Thoracic aorta (tissue), 2 donors: ENCODE measurements at regions not wholly inside any gene's neighbourhood (a gene's known extent, or its start where the extent isn't known, plus 50 kb on each side); places are given as distances from the start of the nearest gene placed in this dataset.

Experiments
- ATAC-seq: fragments of 150-250 bp; one replicate; pipeline ENCODE4 v1.8.0; 2017; ENCODE audit warnings: low read depth; ENCODE audit not compliant: insufficient number of reproducible peaks, low FRiP score
- DNase-seq: peaks from one replicate; pipeline ENCODE4 v3.0.0-alpha.2; 2020; ENCODE audit warnings: low spot score
- H3K27ac ChIP-seq, 2 donors: fragments of 200-600 bp; sonication (generic); 1 replicate in 1 of 2; 2 replicates in 1 of 2; pipeline ENCODE4 v1.5.1; 2016; ENCODE audit warnings: mild to moderate bottlenecking in 2 of 2, moderate library complexity in 2 of 2
- H3K27me3 ChIP-seq: fragments of 200-600 bp; sonication (generic); replicated peaks from 2 replicates; pipeline ENCODE4 v1.6.0; 2016; ENCODE audit warnings: mild to moderate bottlenecking; ENCODE audit not compliant: insufficient read depth
- H3K36me3 ChIP-seq: fragments of 200-600 bp; sonication (generic); one replicate; pipeline ENCODE4 v1.5.1; 2016
- H3K4me1 ChIP-seq, 2 donors: fragments of 200-600 bp; sonication (generic); 1 replicate in 1 of 2; 2 replicates in 1 of 2; pipeline versions ENCODE4 v1.5.1 to v1.6.0; 2016; ENCODE audit warnings: low read depth in 2 of 2, mild to moderate bottlenecking in 1 of 2; ENCODE audit not compliant: control insufficient read depth in 1 of 2
- H3K4me3 ChIP-seq: fragments of 200-600 bp; sonication (generic); 2 replicates; pipeline ENCODE4 v1.5.1; 2016; ENCODE audit warnings: mild to moderate bottlenecking
- H3K9me3 ChIP-seq: fragments of 200-600 bp; sonication (generic); 2 replicates; pipeline ENCODE4 v1.5.1; 2016
- CTCF ChIP-seq: fragments of 200-600 bp; sonication (generic); IDR thresholded peaks from one replicate; pipeline ENCODE4 v1.5.1; 2019; ENCODE audit warnings: antibody characterized with exemption

GRCh38 chr22:26853071-26853470 is 195.7 kb downstream of the MIAT start:
- Histone ChIP-seq H3K4me1 (peaks cover 8 to 14% of the 10 kb centered on the region in 2 donors), H3K36me3 (no peaks in the 10 kb centered on the region), H3K27ac (no peak overlapping the region), H3K27me3 (no peaks in the 10 kb centered on the region), H3K9me3 (no peaks in the 10 kb centered on the region), H3K4me3 (no peak overlapping the region)
- no peak for TF ChIP-seq CTCF
- no peak for DNase-seq
- ATAC-seq, result no peak

- DNase-seq (no peak), ATAC-seq (no peak)
- Histone ChIP-seq H3K9me3 (no peaks in the 10 kb centered on the region), H3K36me3 (no peaks in the 10 kb centered on the region), H3K4me1 (peaks cover 3 to 10% of the 10 kb centered on the region in 2 donors), H3K4me3 (no peak overlapping the region), H3K27ac (no peak overlapping the region), H3K27me3 (no peaks in the 10 kb centered on the region)
- no peak for TF ChIP-seq CTCF
Measured at GRCh38 chr22:26853495-26853894, 196.1 kb downstream of the MIAT start.

GRCh38 chr22:26857169-26857568 is 199.8 kb downstream of the MIAT start:
- ATAC-seq, result no peak
- no peak for TF ChIP-seq CTCF
- no peak for DNase-seq
- no peak overlapping the region for H3K4me3 ChIP-seq
- H3K4me1 ChIP-seq, result no peaks in the 10 kb centered on the region
- H3K36me3 ChIP-seq, result no peaks in the 10 kb centered on the region
- no peaks in the 10 kb centered on the region for H3K9me3 ChIP-seq
- H3K27ac ChIP-seq, result no peak overlapping the region
- no peaks in the 10 kb centered on the region for H3K27me3 ChIP-seq

GRCh38 chr22:26860301-26860700 is 202.9 kb downstream of the MIAT start:
- no peaks in the 10 kb centered on the region for H3K27me3 ChIP-seq
- no peak overlapping the region for H3K4me3 ChIP-seq
- H3K27ac ChIP-seq, result no peak overlapping the region
- H3K36me3 ChIP-seq, result no peaks in the 10 kb centered on the region
- H3K9me3 ChIP-seq, result no peaks in the 10 kb centered on the region
- no peak for TF ChIP-seq CTCF
- no peaks in the 10 kb centered on the region for H3K4me1 ChIP-seq
- DNase-seq (no peak), ATAC-seq (no peak)

- TF ChIP-seq CTCF, result no peak
- ATAC-seq (no peak), DNase-seq (no peak)
- H3K36me3 ChIP-seq, result no peaks in the 10 kb centered on the region
- no peak overlapping the region for H3K27ac ChIP-seq
- H3K9me3 ChIP-seq, result no peaks in the 10 kb centered on the region
- no peak overlapping the region for H3K4me3 ChIP-seq
- no peaks in the 10 kb centered on the region for H3K4me1 ChIP-seq
- H3K27me3 ChIP-seq, result no peaks in the 10 kb centered on the region
Measured at GRCh38 chr22:26865021-26865420, 207.6 kb downstream of the MIAT start.
